HepG2 (cell line): ENCODE measurements at regions not wholly inside any gene's neighbourhood (a gene's known extent, or its start where the extent isn't known, plus 50 kb on each side); places are given as distances from the start of the nearest gene placed in this dataset.

ENCODE experiments used
- ATAC-seq: fragments of 200-7000 bp; cut with Tn5 transposase; 3 replicates; pipeline ENCODE4 v1.9.1; 2020; ENCODE audit warnings: mild to moderate bottlenecking, moderate library complexity
- BruUV-seq: library from RNA; stranded (reverse); fragments of 400-500 nt; replicated peaks from 2 replicates; lab custom pipeline; 2021; lab: Mats Ljungman, UMichigan
- CTCF ChIA-PET: fragments of 300-600 bp; formaldehyde crosslinking; extraction: SDS; loops from one replicate; lab custom pipeline; 2021; ENCODE audit warnings: low total read pairs, inconsistent platforms, low intra/inter-chr PET ratio; lab: Yijun Ruan, JAX
- POLR2A ChIA-PET: fragments of 350-600 bp; sonication (Branson Sonifier 250); formaldehyde crosslinking; loops from one replicate; lab custom pipeline; 2020; ENCODE audit warnings: antibody characterized with exemption, inconsistent platforms; lab: Yijun Ruan, JAX
- DNase-seq: peaks from one replicate; pipeline ENCODE4 v3.0.0-alpha.2; 2015; ENCODE audit warnings: low spot score
- FAIRE-seq: peaks from 3 replicates; lab custom pipeline; 2011; peaks lifted over from hg19 to GRCh38; lab: Jason Lieb, UNC
- H2AFZ ChIP-seq: one replicate; pipeline ENCODE4 v1.6.1; 2011; ENCODE audit warnings: low read length, inconsistent platforms
- H3K27ac ChIP-seq: fragments of 300-600 bp; 3 replicates; pipeline ENCODE4 v1.8.0; 2011; ENCODE audit warnings: mixed run types, mild to moderate bottlenecking, mixed read lengths, low read length, inconsistent platforms; ENCODE audit not compliant: insufficient read depth; ENCODE audit errors: extremely low read length
- H3K27me3 ChIP-seq, 2 experiments: fragments of 200-600 bp in 1 of 2; 2 replicates in 1 of 2; 3 replicates in 1 of 2; pipeline versions ENCODE4 v1.6.0 to v1.8.0; 2011; ENCODE audit warnings: low read length in 2 of 2, mild to moderate bottlenecking in 2 of 2, moderate library complexity in 2 of 2, inconsistent platforms in 1 of 2; ENCODE audit not compliant: insufficient read depth in 2 of 2, control insufficient read depth in 1 of 2
- H3K36me3 ChIP-seq, 2 experiments: fragments of 200-600 bp in 1 of 2; replicated peaks in 1 of 2; 2 replicates in 1 of 2; 3 replicates in 1 of 2; pipeline versions ENCODE4 v1.5.1 to v1.8.0; 2011; ENCODE audit warnings: low read length in 2 of 2, inconsistent platforms in 1 of 2; ENCODE audit not compliant: insufficient read depth in 2 of 2, control insufficient read depth in 1 of 2
- H3K4me1 ChIP-seq: 2 replicates; pipeline ENCODE4 v1.5.1; 2012; ENCODE audit warnings: low read length, inconsistent platforms; ENCODE audit not compliant: insufficient read depth
- H3K4me2 ChIP-seq: 2 replicates; pipeline ENCODE4 v1.6.0; 2011; ENCODE audit warnings: low read depth, low read length, inconsistent platforms
- H3K4me3 ChIP-seq, 3 experiments: fragments of 200-600 bp in 1 of 3; sonication (generic), shearing (Covaris generic) in 1 of 3; replicated peaks in 1 of 3; 2 replicates each; pipeline ENCODE4 v1.5.1; 2011 to 2016; ENCODE audit warnings: low read length in 3 of 3, inconsistent platforms in 2 of 3, low read depth in 2 of 3, mild to moderate bottlenecking in 2 of 3, control low read depth in 1 of 3, mixed read lengths in 1 of 3; ENCODE audit not compliant: insufficient read depth in 1 of 3
- H3K79me2 ChIP-seq: one replicate; pipeline ENCODE4 v1.6.1; 2011; ENCODE audit warnings: low read length, inconsistent platforms; ENCODE audit not compliant: insufficient read depth
- H3K9ac ChIP-seq: 2 replicates; pipeline ENCODE4 v1.6.0; 2011; ENCODE audit warnings: mild to moderate bottlenecking, low read depth, low read length, inconsistent platforms; ENCODE audit not compliant: insufficient read depth
- H3K9me3 ChIP-seq: 2 replicates; pipeline ENCODE4 v1.5.1; 2012; ENCODE audit warnings: mild to moderate bottlenecking, low read length
- H4K20me1 ChIP-seq: 2 replicates; pipeline ENCODE4 v1.6.0; 2011; ENCODE audit warnings: inconsistent platforms, mild to moderate bottlenecking, low read length, moderate library complexity; ENCODE audit not compliant: insufficient read depth
- CHD4 ChIP-seq: fragments of 200-600 bp; sonication (generic); IDR thresholded peaks from 2 replicates; pipeline ENCODE4 v1.7.0; 2017; ENCODE audit warnings: mild to moderate bottlenecking, low read length, borderline replicate concordance
- E2F2 ChIP-seq: sonication (generic); formaldehyde crosslinking; IDR thresholded peaks from 2 replicates; pipeline ENCODE4 v1.4.0; 2020; ENCODE audit warnings: missing genetic modification reagents, borderline replicate concordance
- FOXA3 ChIP-seq: IDR thresholded peaks from 2 replicates; pipeline ENCODE4 v1.6.1; 2016; ENCODE audit warnings: missing genetic modification reagents, missing compliant biosample characterization
- GTF3A ChIP-seq: sonication (generic); formaldehyde crosslinking; conservative IDR thresholded peaks from 2 replicates; pipeline ENCODE4 v1.4.0; 2020; ENCODE audit warnings: mild to moderate bottlenecking, missing genetic modification reagents
- HCFC1 ChIP-seq: fragments of 150-350 bp; IDR thresholded peaks from 2 replicates; pipeline ENCODE4 v1.6.1; 2014; ENCODE audit warnings: low read depth, low read length
- HOXA9 ChIP-seq: sonication (generic); formaldehyde crosslinking; IDR thresholded peaks from 2 replicates; pipeline ENCODE4 v1.8.1; 2022; ENCODE audit warnings: missing genetic modification reagents, mild to moderate bottlenecking, moderate library complexity, borderline replicate concordance
- KDM2A ChIP-seq: sonication (generic); formaldehyde crosslinking; IDR thresholded peaks from 2 replicates; pipeline ENCODE4 v1.4.0; 2020; ENCODE audit warnings: low read depth, missing genetic modification reagents, borderline replicate concordance
- NFYC ChIP-seq: IDR thresholded peaks from 2 replicates; pipeline ENCODE4 v1.6.1; 2016; ENCODE audit warnings: missing genetic modification reagents, missing compliant biosample characterization
- PRPF4 ChIP-seq: fragments of 200-400 bp; formaldehyde crosslinking; IDR thresholded peaks from 2 replicates; pipeline ENCODE4 v1.6.1; 2016; ENCODE audit warnings: low read length, low read depth; ENCODE audit not compliant: poor library complexity, severe bottlenecking
- ZBTB46 ChIP-seq: sonication (generic); formaldehyde crosslinking; IDR thresholded peaks from 2 replicates; pipeline ENCODE4 v1.4.0; 2020; ENCODE audit warnings: mild to moderate bottlenecking, missing genetic modification reagents, borderline replicate concordance
- ZIK1 ChIP-seq: sonication (generic); formaldehyde crosslinking; IDR thresholded peaks from 2 replicates; pipeline ENCODE4 v1.5.0; 2020; ENCODE audit warnings: mild to moderate bottlenecking, low read depth, missing genetic modification reagents, borderline replicate concordance
- ZMAT3 ChIP-seq: sonication (generic); formaldehyde crosslinking; conservative IDR thresholded peaks from 2 replicates; pipeline ENCODE4 v1.7.0; 2021; ENCODE audit warnings: missing genetic modification reagents
- ZNF251 ChIP-seq: sonication (generic); formaldehyde crosslinking; IDR thresholded peaks from 2 replicates; pipeline ENCODE4 v1.9.0; 2021; ENCODE audit warnings: mild to moderate bottlenecking, missing genetic modification reagents
- ZNF550 ChIP-seq: sonication (generic); formaldehyde crosslinking; IDR thresholded peaks from 2 replicates; pipeline ENCODE4 v1.4.0; 2020; ENCODE audit warnings: mild to moderate bottlenecking, missing genetic modification reagents, borderline replicate concordance
- in situ Hi-C: cut with HindIII; loops from 2 replicates; pipeline ENCODE4 v1.10.0; 2017; ENCODE audit warnings: low pct_unique_long_range_greater_than_20kb; ENCODE audit not compliant: extremely low pct_ligation_motif_present
- intact Hi-C: fragments of 100-400 bp; cut with micrococcal nuclease; formaldehyde crosslinking; loops from one replicate; pipeline ENCODE4 v1.10.0; 2022; ENCODE audit not compliant: unreplicated experiment
- TF ChIP-seq, protein P1 (sequence below): IDR thresholded peaks from 2 replicates; pipeline ENCODE4 v1.6.1; 2016

- TF ChIP-seq NFYC (CRISPR knock-in tag), result no peak
Measured at GRCh38 chr7:68438016-68438415, 1160.3 kb upstream of the AUTS2 start (continued).

- H2AFZ ChIP-seq, result no peak overlapping the region
- ATAC-seq (no peak), DNase-seq (no peak), FAIRE-seq (no peak)
- H3K4me3 ChIP-seq, result no peak overlapping the region
- no peaks in the 10 kb centered on the region for H3K79me2 ChIP-seq
- POLR2A ChIA-PET, result no interaction called here
- H3K4me1 ChIP-seq, result no peaks in the 10 kb centered on the region
- CTCF ChIA-PET, result no interaction called here
- TF ChIP-seq HCFC1 (no peak), FOXA3 (CRISPR knock-in tag) (no peak), ZNF550 (CRISPR knock-in tag) (no peak), PRPF4 (no peak), ZMAT3 (CRISPR knock-in tag) (no peak), CHD4 (no peak), HOXA9 (no peak), GTF3A (no peak), KDM2A (CRISPR knock-in tag) (no peak), ZBTB46 (CRISPR knock-in tag) (no peak), ZIK1 (CRISPR knock-in tag) (no peak), ZNF251 (CRISPR knock-in tag) (no peak), E2F2 (CRISPR knock-in tag) (no peak)
- TF ChIP-seq, protein P1, sequence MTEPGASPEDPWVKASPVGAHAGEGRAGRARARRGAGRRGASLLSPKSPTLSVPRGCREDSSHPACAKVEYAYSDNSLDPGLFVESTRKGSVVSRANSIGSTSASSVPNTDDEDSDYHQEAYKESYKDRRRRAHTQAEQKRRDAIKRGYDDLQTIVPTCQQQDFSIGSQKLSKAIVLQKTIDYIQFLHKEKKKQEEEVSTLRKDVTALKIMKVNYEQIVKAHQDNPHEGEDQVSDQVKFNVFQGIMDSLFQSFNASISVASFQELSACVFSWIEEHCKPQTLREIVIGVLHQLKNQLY (CRISPR knock-in tag), result no peak
- in situ Hi-C loops, result no loop called here
- H3K27me3 ChIP-seq, result no peaks in the 10 kb centered on the region
- BruUV-seq, result no TSS peak
- H3K36me3 ChIP-seq, result no peaks in the 10 kb centered on the region
- H3K27ac ChIP-seq, result no peak overlapping the region
- intact Hi-C loops, result no loop called here
- no peak overlapping the region for H3K9ac ChIP-seq
- H4K20me1 ChIP-seq, result no peaks in the 10 kb centered on the region
- no peak overlapping the region for H3K4me2 ChIP-seq
- peaks cover 25% of the 10 kb centered on the region for H3K9me3 ChIP-seq
Measured at GRCh38 chr7:68438811-68439210, 1159.5 kb upstream of the AUTS2 start.
